Astrocyte of the cerebellum (primary cell): ENCODE measurements at regions not wholly inside any gene's neighbourhood (a gene's known extent, or its start where the extent isn't known, plus 50 kb on each side); places are given as distances from the start of the nearest gene placed in this dataset.

Experiments used
- DNase-seq: peaks from one replicate; pipeline ENCODE4 v3.0.0-alpha.2; 2011; ENCODE audit warnings: low read depth
- H3K4me3 ChIP-seq: 2 replicates; pipeline ENCODE4 v1.5.1; 2011; ENCODE audit warnings: mild to moderate bottlenecking, low read depth, low read length, moderate library complexity
- CTCF ChIP-seq: IDR thresholded peaks from 2 replicates; pipeline ENCODE4 v1.5.1; 2012; ENCODE audit warnings: low read length, low read depth, moderate library complexity, mild to moderate bottlenecking; ENCODE audit errors: missing control alignments
- in situ Hi-C: cut with HindIII; loops from 2 replicates; pipeline ENCODE4 v1.10.0; 2017; ENCODE audit warnings: low sequenced_read_pairs

GRCh38 chr18:31213641-31214040 is 51.0 kb upstream of the DSC1 start:
- DNase-seq: no peak
- H3K4me3 ChIP-seq: no peak overlapping the region
- in situ Hi-C loops: no loop called here
- no peak for TF ChIP-seq CTCF

GRCh38 chr18:31217038-31217849 is 54.6 kb upstream of the DSC1 start:
- DNase-seq: no peak
- TF ChIP-seq CTCF: no peak
- no peak overlapping the region for H3K4me3 ChIP-seq
- in situ Hi-C loops: no loop called here

- in situ Hi-C loops: no loop called here
- DNase-seq: no peak
- TF ChIP-seq CTCF: no peak
- no peak overlapping the region for H3K4me3 ChIP-seq
These were observed 56.2 kb upstream of the DSC1 start for GRCh38 chr18:31218671-31219383.

GRCh38 chr18:31219395-31219794 is 56.7 kb upstream of the DSC1 start:
- no peak for DNase-seq
- H3K4me3 ChIP-seq: no peak overlapping the region
- TF ChIP-seq CTCF: no peak
- in situ Hi-C loops: no loop called here

- H3K4me3 ChIP-seq: no peak overlapping the region
These were observed 60.7 kb upstream of the DSC1 start for GRCh38 chr18:31223371-31223770.

GRCh38 chr18:31225668-31226067 is 63.0 kb upstream of the DSC1 start:
- in situ Hi-C loops: no loop called here
- TF ChIP-seq CTCF: no peak
- no peak overlapping the region for H3K4me3 ChIP-seq
- DNase-seq: peak; percentile 93

More at GRCh38 chr18:31223371-31223770, 60.7 kb upstream of the DSC1 start:
- no peak for DNase-seq
- in situ Hi-C loops: no loop called here
- no peak for TF ChIP-seq CTCF
